ENCODE measurements at regions not wholly inside any gene's neighbourhood (a gene's known extent, or its start where the extent isn't known, plus 50 kb on each side); places are given as distances from the start of the nearest gene placed in this dataset.

DNA sequence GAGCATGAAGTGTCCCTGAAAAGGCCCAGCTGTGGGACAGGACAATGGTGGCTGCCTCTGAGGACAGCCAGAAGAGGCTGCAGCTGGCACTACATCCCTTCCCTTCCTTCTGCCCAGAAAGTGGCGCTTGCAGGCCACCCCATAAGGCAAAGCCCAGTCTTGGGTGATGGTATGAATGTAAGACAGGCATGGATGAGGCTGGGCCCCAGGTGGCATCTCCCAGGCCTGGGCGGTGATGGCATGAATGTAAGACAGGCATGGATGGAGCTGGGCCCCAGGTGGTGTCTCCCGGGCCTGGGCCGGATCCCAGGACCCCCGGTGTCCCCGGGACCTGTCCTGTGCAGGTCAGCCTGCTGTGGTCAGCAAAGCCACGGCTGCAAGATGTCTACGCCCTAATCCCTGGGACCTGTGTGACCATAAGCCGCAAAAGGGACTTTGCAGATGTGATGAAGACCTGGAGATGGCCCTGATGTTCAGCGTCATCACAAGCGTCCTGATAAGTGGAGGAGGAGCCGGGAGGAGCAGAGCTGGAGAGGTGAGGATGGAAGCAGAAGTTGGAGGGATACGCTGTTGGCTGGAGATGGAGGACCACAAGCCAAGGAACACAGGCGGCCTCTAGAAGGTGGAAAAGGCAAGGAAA, 181.1 kb downstream of the CTTN start:
- no peak overlapping the region for H3K9ac ChIP-seq (ENCODE audit: low read depth, low read length)
- no peaks in the 10 kb centered on the region for H3K9me3 ChIP-seq (ENCODE audit: control insufficient read depth, insufficient read depth, low read length)
- H3K4me1 ChIP-seq (ENCODE audit: control insufficient read depth, insufficient read depth, low read length), result peaks cover 6% of the 10 kb centered on the region; the same call in 1 of the 2 replicates

DNA sequence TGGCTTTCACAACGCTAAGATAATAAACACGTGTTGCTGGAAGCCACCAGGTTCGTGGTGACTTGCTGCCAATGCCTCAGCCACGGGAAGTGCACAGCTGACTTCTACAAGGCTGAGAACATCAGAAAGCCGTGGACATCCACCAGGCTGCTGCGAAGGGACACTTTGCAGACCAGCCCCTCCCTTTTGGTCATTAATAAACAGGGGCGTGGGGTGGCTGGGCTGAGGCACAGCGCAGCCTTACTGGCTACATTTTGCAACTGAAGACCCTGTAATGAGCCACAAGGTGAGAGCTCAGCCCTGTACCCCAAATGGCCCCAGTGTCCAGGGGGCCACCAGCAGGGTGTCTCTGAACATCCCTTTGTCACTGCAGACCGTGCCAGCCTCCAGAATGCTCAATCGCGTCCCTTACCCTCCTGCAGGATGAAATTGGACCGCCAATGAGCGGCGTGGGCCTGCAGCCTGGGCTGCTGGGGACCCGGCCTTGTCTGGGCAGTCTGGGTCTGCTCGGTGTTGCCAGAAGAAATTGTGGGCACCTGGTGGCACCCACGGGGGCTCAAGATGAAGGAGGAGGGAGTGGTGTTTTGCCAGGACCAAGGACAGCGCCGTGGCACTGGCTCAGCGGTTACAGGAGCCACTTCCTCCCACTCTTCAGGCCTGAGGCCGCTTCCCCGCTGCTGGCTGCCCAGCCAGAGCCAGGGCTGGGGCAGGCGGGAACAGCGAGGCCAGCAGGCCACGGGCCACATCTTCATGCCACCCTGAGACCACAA, 181.9 kb downstream of the CTTN start:
- H3K27me3 ChIP-seq (ENCODE audit: control insufficient read depth, insufficient read depth, low read length), result no peaks in the 10 kb centered on the region
- H3K4me3 ChIP-seq (ENCODE audit: low read depth, low read length), result no peak overlapping the region
- H3K27ac ChIP-seq (ENCODE audit: low read depth, low read length), result no peak overlapping the region
- H3K36me3 ChIP-seq (ENCODE audit: control insufficient read depth, insufficient read depth, low read length), result no peaks in the 10 kb centered on the region
- H3K9ac ChIP-seq (ENCODE audit: low read depth, low read length), result no peak overlapping the region
- no peaks in the 10 kb centered on the region for H3K9me3 ChIP-seq (ENCODE audit: control insufficient read depth, insufficient read depth, low read length)
- peaks cover 8% of the 10 kb centered on the region; the same call in 1 of the 2 replicates for H3K4me1 ChIP-seq (ENCODE audit: control insufficient read depth, insufficient read depth, low read length)

More for the DNA sequence above, 181.1 kb downstream of the CTTN start:
- Histone ChIP-seq H3K36me3 (ENCODE audit: control insufficient read depth, insufficient read depth, low read length) (no peaks in the 10 kb centered on the region), H3K27me3 (ENCODE audit: control insufficient read depth, insufficient read depth, low read length) (no peaks in the 10 kb centered on the region), H3K4me3 (ENCODE audit: low read depth, low read length) (no peak overlapping the region), H3K27ac (ENCODE audit: low read depth, low read length) (no peak overlapping the region)

DNA sequence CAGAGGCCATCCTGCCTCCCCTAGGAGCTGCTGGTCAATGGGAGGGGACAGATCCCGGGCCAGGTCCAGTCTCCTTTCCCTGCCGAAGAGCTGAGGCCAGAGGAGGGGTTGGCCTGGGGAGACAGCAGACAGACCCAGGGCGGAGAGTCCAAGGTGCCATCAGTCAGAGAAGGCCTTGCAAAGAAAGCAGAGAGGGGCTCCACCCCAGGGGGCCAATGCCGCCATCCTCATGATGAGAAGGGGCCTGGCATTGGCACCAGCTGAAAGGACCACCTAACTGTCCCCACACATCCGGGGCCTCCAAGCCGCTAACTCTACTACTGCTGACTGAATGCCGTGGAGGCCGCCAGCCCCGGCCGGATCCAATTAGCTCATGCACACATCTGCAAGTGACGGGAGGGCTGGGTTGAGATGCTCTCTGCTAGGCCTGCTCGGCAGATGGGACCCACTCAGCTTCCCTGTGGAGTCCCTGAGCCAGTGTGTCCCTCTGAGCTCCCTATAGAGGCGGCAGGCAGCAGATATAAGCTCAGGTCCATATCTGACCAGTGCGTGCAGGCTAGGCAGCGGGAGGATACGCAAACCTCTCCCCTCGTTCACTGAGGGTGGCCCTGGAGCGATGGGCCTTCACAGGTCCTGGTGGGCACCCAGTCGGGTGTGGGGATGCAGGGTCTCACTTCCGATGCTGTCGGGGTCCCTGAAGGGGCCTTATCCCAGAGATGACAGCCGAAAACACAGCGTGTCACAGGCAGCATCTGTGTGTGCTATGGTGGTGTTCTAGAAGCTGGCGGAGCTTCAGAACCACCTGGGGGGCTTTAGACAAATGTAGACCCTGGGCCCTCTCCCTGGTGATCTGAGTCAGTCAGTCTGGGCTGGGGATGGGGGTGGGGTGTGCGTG, 183.9 kb downstream of the CTTN start:
- Histone ChIP-seq H3K4me3 (ENCODE audit: low read depth, low read length) (no peak overlapping the region), H3K9ac (ENCODE audit: low read depth, low read length) (no peak overlapping the region), H3K36me3 (ENCODE audit: control insufficient read depth, insufficient read depth, low read length) (no peaks in the 10 kb centered on the region), H3K9me3 (ENCODE audit: control insufficient read depth, insufficient read depth, low read length) (no peaks in the 10 kb centered on the region), H3K27me3 (ENCODE audit: control insufficient read depth, insufficient read depth, low read length) (no peaks in the 10 kb centered on the region), H3K4me1 (ENCODE audit: control insufficient read depth, insufficient read depth, low read length) (0 out of 2 replicates have a peak, but pooled peaks cover 5% of the 10 kb centered on the region), H3K27ac (ENCODE audit: low read depth, low read length) (no peak overlapping the region)

DNA sequence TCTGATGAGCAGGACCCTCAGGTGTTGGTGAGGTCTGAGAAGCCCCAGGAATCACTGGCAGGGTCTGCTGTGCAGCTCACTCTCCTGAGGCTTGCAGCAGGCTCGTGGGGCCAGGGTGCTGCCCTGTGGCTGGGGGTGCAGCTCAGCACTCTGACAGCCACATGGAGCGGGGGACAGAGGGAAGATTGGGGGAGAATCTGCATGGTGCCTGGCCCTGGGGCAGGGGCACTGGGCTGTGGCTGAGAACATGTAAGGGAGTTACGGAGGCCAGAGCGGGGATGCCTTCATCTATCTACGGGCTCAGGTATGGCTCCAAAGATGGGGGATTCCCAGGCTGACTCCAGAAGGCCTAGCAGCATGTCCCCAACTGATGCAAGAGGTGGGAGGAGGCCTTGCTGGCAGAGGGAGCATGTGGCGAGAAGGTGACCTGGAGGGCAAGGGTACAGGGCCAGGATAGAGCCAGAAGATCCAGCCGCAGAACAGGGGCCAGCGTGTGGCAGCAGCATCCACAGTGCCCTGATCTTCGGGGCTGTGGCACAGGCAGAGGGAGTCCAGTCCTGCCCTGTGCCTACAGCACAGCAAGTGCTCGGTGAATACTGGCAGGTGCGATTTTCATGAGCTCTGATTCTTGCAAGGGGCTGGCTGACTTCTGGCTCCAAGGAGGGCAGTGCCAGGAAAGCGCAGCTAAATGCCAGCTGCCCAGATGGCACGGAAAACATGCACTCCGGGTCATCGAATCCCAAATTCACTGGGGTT, 184.7 kb downstream of the CTTN start:
- Histone ChIP-seq H3K4me1 (ENCODE audit: control insufficient read depth, insufficient read depth, low read length) (0 out of 2 replicates have a peak, but pooled peaks cover 5% of the 10 kb centered on the region), H3K27me3 (ENCODE audit: control insufficient read depth, insufficient read depth, low read length) (no peaks in the 10 kb centered on the region), H3K36me3 (ENCODE audit: control insufficient read depth, insufficient read depth, low read length) (no peaks in the 10 kb centered on the region), H3K9me3 (ENCODE audit: control insufficient read depth, insufficient read depth, low read length) (no peaks in the 10 kb centered on the region), H3K4me3 (ENCODE audit: low read depth, low read length) (no peak overlapping the region), H3K9ac (ENCODE audit: low read depth, low read length) (no peak overlapping the region), H3K27ac (ENCODE audit: low read depth, low read length) (no peak overlapping the region)

DNA sequence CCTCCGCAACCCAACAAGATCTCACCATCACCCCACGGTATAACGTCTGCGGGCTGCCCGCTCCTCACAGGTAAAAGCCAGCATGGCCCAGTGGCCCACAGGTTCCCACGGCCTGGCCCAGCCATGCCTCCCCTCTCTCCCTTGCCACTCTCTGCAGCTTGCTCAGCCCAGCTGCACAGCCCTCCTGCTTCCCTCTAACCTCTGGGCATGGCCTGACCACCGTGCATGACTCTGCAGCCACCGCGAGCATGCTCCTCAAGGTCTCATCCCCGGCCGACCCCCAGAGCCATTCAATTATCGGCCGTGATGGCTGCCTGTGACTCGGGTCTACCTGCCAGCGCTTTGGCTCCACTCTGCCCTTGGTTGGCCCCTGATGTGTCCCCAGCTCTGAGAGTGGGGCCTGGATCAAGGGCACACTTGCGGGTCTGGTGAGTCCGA, 185.5 kb downstream of the CTTN start:
- no peaks in the 10 kb centered on the region for H3K27me3 ChIP-seq (ENCODE audit: control insufficient read depth, insufficient read depth, low read length)
- no peaks in the 10 kb centered on the region for H3K36me3 ChIP-seq (ENCODE audit: control insufficient read depth, insufficient read depth, low read length)
- H3K9me3 ChIP-seq (ENCODE audit: control insufficient read depth, insufficient read depth, low read length), result no peaks in the 10 kb centered on the region
- H3K4me3 ChIP-seq (ENCODE audit: low read depth, low read length), result no peak overlapping the region
- H3K9ac ChIP-seq (ENCODE audit: low read depth, low read length), result no peak overlapping the region
- H3K4me1 ChIP-seq (ENCODE audit: control insufficient read depth, insufficient read depth, low read length), result 0 out of 2 replicates have a peak, but pooled peaks cover 5% of the 10 kb centered on the region
- H3K27ac ChIP-seq (ENCODE audit: low read depth, low read length), result no peak overlapping the region

DNA sequence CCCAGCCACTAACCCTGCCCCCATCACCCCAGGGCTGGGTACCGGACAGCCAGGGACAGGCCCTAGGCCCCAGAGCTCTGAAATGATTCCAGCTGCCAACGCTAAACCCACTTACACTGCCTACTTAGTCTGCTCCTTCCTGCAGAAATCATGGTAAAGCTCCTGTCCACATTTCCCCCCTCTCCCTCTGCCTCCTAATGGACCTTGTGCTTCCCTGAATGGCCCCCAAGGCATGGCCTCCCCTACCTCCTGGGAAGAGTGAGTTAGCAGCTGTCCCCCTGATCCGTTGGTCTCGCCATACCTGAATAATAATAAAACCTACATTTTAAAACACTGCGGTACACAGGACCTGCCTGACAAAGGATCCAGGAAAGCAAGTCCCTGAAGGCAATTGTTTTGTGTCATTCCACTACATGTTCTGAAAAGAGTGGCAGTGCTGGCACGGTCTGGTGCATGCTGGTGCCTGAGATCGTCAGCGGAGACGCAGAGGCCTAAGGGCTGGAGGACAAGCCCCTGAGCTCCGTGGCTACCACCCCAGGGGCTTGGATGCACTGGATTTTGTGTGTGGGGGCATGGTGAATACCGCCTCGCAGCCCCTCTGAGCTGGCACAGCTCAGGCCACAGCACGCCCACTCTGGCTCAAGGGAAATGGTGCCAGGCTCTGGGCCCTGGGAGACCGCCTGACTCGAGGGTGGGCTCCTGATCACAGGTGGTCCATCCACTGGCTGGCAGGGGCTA, 186.3 kb downstream of the CTTN start:
- no peaks in the 10 kb centered on the region for H3K27me3 ChIP-seq (ENCODE audit: control insufficient read depth, insufficient read depth, low read length)
- H3K9me3 ChIP-seq (ENCODE audit: control insufficient read depth, insufficient read depth, low read length), result no peaks in the 10 kb centered on the region
- no peak overlapping the region for H3K27ac ChIP-seq (ENCODE audit: low read depth, low read length)
- no peaks in the 10 kb centered on the region for H3K36me3 ChIP-seq (ENCODE audit: control insufficient read depth, insufficient read depth, low read length)
- no peak overlapping the region for H3K4me3 ChIP-seq (ENCODE audit: low read depth, low read length)
- H3K4me1 ChIP-seq (ENCODE audit: control insufficient read depth, insufficient read depth, low read length), result 0 out of 2 replicates have a peak, but pooled peaks cover 5% of the 10 kb centered on the region
- no peak overlapping the region for H3K9ac ChIP-seq (ENCODE audit: low read depth, low read length)

DNA sequence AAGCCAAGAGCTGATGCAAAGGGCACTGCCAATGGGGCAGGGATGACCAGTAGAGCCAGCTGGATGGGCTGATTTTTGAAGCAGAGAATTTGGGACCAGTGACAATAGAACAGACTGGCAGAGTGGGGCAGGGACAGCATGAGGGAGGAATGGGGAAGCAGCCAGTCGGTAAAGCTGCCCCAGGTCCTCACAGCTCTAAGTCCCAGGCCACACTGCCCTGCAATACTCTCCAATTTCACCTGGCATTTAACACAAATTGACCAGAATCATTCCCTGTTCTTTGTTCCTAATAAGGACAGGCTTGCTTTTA, 186.9 kb downstream of the CTTN start:
- Histone ChIP-seq H3K4me1 (ENCODE audit: control insufficient read depth, insufficient read depth, low read length) (0 out of 2 replicates have a peak, but pooled peaks cover 5% of the 10 kb centered on the region), H3K9me3 (ENCODE audit: control insufficient read depth, insufficient read depth, low read length) (no peaks in the 10 kb centered on the region), H3K9ac (ENCODE audit: low read depth, low read length) (no peak overlapping the region), H3K27me3 (ENCODE audit: control insufficient read depth, insufficient read depth, low read length) (no peaks in the 10 kb centered on the region), H3K4me3 (ENCODE audit: low read depth, low read length) (no peak overlapping the region), H3K36me3 (ENCODE audit: control insufficient read depth, insufficient read depth, low read length) (no peaks in the 10 kb centered on the region), H3K27ac (ENCODE audit: low read depth, low read length) (no peak overlapping the region)

DNA sequence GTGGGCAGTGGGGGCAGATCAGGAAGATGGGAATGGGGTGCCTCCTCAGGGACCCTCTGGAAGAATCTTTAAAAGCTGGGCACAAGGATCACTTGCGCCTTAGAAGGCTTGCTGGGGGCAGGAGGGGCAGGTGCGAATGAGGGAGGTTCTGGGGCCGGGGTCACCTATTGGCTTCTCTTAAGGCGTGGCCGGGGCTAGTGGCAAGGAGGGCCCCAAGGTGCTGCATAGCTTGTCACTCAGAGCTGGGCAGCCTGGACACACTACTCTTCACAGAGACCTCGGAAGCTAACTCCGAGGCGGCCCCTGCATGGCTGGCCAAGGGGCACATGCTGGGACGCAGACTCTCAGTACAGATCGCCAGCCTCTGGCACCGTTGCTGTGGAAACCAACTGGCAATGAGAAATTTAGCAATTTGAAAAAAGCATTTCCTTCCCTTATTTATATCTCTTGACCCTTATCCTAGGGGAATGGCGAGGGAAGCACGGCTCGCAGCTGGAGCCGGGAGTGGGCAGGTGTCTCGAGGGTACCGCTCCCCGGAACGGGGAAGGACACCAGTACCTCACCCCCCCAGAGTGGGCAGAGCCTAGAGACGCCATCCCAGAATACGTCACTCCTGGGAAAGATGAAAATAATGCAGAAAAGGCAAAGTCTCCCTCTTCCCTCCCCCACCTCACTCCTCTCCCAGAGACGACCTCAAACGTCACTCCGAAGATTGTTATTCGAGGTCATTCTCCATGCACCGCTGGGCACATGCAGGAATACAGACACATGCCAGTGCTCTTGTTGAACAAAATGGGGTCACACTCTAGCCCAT, 188.1 kb downstream of the CTTN start:
- 0 out of 2 replicates have a peak, but pooled peaks cover 5% of the 10 kb centered on the region for H3K4me1 ChIP-seq (ENCODE audit: control insufficient read depth, insufficient read depth, low read length)
- H3K4me3 ChIP-seq (ENCODE audit: low read depth, low read length), result no peak overlapping the region
- H3K27me3 ChIP-seq (ENCODE audit: control insufficient read depth, insufficient read depth, low read length), result no peaks in the 10 kb centered on the region
- no peaks in the 10 kb centered on the region for H3K36me3 ChIP-seq (ENCODE audit: control insufficient read depth, insufficient read depth, low read length)
- H3K9me3 ChIP-seq (ENCODE audit: control insufficient read depth, insufficient read depth, low read length), result no peaks in the 10 kb centered on the region
- no peak overlapping the region for H3K9ac ChIP-seq (ENCODE audit: low read depth, low read length)
- no peak overlapping the region for H3K27ac ChIP-seq (ENCODE audit: low read depth, low read length)

DNA sequence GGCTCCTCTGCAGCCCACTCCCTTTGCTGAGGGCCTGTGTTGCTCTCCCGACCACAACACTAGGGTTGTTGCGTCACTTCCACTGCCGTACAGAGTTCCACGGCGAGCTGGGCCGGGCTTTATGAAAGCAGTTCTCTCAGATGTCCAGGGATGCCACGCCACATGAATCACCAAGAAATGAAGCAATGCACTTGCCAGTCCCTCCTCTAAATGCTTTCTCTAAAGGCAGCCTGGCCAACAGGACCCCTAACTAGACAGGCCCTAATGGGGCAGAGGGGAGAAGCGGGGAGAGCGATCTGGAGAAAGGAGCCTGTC, 188.7 kb downstream of the CTTN start:
- no peaks in the 10 kb centered on the region for H3K9me3 ChIP-seq (ENCODE audit: control insufficient read depth, insufficient read depth, low read length)
- no peaks in the 10 kb centered on the region for H3K36me3 ChIP-seq (ENCODE audit: control insufficient read depth, insufficient read depth, low read length)
- no peak overlapping the region for H3K4me3 ChIP-seq (ENCODE audit: low read depth, low read length)
- 0 out of 2 replicates have a peak, but pooled peaks cover 5% of the 10 kb centered on the region for H3K4me1 ChIP-seq (ENCODE audit: control insufficient read depth, insufficient read depth, low read length)
- no peak overlapping the region for H3K9ac ChIP-seq (ENCODE audit: low read depth, low read length)
- no peak overlapping the region for H3K27ac ChIP-seq (ENCODE audit: low read depth, low read length)
- no peaks in the 10 kb centered on the region for H3K27me3 ChIP-seq (ENCODE audit: control insufficient read depth, insufficient read depth, low read length)
